ENCODE measurements at regions not wholly inside any gene's neighbourhood (a gene's known extent, or its start where the extent isn't known, plus 50 kb on each side); places are given as distances from the start of the nearest gene placed in this dataset.

DNA sequence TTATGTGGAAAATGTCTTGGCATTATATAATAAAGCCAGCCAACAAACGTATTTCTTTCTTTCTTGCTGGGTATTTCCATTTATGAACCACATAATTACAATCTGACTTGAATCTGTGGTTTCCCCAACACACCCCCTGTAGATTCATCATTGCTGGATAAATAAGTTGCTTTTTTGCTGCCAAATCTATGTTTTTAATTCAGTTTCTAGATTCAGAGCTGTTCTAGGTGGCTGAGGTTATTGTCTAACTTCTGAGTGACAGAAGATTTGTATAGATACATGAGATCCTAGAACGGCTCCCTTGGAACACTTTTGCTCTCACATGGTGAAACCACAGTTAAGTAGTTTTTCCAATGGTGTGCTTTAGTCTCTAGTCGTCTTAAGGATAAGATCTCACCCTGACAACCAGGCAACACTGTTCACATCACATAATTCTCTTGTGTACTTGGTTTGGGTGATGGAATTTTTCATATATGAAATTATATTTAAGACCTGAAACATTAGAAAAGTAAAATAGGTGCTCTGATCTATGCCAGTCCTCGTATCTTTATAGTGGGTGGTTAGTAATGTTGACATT lies 239.1 kb downstream of the KLF12 start:
- DNase-seq (ENCODE audit: low read depth), result no peak

DNA sequence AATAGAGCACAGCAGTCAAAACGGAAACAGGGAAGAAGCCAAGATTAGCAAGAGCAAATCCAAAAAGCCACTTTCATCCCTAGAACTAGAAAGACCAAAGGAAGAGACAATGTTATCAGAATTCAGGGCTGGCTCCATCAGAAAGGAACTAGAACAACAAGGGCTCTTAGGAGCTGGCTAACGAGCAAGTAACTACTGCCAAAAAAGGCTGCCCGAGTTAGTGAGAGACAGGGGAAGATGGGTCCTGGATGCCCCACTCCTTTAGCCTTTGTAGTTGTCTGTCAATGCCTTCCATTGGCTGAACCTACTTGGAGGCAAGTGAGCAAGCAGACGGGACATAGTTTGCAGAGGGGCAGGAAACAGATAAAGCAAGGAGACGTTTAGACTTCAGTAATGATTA lies 240.4 kb downstream of the KLF12 start:
- DNase-seq (ENCODE audit: low read depth), result no peak

DNA sequence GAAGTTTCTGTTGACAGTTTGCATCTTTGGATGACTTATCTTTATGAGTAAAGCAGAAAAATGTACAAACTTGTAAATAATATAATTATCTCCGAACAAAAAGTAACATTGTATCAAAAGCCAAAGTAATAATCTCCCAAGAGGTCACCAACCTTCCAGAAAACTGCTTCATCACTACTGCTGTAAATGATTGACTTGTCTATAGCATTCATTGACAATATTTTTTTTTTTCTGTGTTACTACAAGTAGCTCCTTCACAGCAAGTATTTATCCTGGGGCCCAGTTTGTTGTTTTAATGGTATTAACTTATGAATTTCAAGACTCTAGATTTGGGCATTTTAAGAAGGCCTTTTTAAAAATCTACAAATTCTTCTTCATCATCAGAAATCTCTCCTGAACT lies 242.4 kb downstream of the KLF12 start:
- DNase-seq (ENCODE audit: low read depth), result no peak

DNA sequence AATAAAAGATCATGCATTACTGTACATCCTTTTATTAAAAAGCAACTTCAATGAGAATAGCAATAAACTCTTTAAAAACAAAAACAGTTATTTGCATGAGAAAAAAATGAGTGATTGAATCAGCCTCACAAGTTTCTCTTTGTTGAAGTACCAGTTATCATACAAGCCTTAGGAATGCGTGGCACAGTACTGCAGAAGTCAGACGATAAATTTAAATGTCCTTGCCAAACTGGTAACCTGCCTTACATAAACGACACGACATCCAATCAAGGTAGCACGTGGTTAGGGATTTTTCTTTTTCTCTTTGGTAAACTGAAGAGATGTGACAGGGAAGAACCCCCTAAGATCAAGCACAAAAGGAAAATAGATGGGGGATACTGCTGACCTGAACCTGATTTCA lies 251.0 kb downstream of the KLF12 start:
- no peak for DNase-seq (ENCODE audit: low read depth)

DNA sequence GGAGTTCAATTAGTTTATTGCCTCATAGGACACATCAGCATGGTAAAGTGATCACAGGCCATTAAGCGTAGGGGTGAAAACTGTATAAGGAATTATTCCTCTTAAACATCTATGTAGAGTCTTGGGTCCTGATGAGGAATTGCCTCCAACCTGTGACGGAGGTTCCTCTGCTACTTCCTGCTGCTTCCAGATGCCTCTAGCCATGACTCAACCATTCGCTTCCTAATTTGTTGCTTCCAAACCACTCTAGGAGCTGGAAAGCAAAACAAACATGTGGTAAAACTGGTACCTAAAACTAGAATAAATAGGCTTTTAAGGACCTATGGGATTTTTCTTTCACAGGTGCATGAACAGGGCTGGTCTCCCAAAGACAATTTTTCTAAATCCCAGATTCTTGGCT lies 253.8 kb downstream of the KLF12 start:
- DNase-seq (ENCODE audit: low read depth), result no peak

DNA sequence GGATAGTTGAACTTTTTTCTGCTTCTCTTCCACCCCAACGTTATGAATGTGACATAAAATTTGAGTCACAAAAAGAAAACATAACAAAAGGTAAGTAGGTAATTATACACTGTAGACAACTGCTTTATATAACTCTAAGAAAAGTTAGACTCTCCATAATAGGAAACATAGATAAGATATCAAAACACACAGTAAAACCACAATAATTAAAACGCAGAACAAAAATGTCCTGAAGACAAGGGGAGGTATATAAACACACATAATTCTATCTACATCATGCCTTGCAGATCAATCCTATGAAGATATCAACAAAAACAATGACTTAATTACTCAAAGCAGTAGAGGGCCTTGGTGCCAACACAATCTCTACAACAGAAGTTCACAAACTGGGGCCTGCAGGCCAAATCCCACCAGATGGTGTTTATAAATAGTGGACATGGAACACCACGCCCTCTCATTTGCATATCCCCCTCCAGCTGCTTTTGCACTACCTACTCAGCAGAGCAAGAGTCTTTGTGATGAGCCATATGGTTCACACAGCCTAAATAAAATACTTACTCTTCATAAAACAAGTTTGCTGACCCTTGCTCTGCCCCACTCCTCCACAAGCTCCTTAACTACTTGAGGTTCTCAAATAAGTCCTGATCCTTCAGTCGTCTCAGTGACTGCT lies 254.7 kb downstream of the KLF12 start:
- no peak for DNase-seq (ENCODE audit: low read depth)

DNA sequence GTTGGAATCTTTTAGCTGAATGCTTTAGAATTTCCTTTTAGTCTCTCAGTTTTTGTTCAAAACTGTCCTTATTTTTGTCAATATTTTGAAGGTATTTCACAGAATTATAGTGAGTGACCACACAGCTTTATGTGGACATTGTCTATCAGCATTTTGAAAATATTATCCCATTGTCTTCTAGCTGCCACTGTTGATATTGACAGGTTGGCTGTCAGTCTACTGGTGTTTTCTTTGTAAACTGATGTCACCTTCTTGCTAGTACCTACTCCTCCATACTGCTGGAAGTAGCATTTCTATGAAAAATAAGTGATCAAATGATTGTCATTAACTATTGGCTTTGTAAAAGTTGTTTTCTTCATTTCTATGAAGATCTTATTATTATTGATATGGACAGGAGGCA lies 256.8 kb downstream of the KLF12 start:
- DNase-seq (ENCODE audit: low read depth), result no peak

DNA sequence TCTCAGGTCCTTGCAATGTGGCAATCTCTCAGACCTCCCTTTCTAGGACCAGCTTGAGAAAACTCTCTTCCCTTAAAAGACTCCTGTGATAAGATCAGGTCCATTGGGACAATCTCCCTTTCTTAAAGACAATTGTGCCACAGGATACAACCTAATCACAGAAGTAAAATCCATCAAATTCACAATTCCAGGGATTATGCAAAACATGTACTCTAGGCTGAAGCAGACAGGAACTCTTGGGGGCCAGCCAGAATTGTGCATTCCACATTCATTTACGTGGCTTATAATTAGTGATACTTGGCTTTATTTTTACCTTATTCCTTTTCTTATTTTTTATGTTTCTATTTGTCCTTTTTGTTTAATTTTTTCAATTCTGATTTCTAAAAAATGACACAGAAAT lies 257.9 kb downstream of the KLF12 start:
- no peak for DNase-seq (ENCODE audit: low read depth)

DNA sequence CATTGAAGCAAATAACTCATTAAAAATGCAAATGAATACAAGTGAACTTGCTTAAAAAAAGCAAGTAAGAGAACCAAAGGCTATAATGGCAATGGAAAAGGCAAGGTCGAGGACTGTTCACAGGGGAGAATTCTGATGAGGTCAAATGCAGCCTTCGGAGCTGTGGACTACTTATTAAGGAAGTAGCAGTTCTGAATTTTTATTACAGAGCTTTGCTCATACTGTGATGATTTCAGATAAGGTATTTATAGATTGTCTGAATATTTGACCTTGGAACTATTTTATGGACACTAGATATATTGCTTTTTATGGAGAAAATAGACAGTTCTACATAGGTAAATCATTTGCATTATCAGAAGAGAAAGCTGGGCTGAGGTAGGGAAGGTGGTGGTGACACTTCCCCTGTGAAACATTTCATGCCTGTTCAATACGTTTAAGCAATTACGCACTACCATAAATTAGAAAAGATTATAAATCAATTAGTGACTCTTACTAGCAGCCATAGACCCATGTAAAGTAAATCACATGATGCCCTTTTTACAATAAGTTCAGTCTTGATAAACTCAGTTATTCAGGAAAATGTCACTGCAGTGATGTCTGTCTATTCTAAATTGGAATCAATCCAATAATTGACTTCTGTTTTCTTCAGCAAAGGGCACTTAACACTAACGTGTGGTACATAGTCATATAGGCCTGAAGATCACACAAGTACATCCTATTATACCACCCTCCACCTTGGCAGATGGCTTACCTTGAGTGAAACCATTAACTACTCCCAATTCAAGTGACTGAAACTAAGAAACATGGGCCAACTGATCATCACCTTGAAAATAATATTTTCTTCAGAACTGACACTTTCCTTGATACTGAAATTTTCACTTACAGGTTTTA lies 260.0 kb downstream of the KLF12 start:
- no peak for DNase-seq (ENCODE audit: low read depth)

DNA sequence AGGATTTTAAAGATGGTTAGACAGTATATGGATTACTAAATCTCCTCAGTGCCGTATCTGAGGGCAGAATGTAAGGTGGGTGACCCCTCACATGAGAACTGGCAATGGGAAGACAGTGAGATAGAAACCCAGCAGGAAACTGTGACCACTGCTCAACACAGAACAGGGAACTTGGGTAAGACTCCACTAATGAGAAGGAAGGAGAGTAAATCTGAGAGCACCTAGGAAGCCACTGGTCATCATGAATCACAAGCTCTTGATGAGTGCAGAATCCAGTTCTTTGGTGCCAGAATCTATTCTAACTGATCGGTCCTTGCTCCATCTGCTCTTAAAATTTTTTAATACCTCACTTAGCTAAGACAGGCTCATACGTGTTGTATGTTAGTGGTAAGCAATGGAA lies 261.8 kb downstream of the KLF12 start:
- DNase-seq (ENCODE audit: low read depth), result no peak

DNA sequence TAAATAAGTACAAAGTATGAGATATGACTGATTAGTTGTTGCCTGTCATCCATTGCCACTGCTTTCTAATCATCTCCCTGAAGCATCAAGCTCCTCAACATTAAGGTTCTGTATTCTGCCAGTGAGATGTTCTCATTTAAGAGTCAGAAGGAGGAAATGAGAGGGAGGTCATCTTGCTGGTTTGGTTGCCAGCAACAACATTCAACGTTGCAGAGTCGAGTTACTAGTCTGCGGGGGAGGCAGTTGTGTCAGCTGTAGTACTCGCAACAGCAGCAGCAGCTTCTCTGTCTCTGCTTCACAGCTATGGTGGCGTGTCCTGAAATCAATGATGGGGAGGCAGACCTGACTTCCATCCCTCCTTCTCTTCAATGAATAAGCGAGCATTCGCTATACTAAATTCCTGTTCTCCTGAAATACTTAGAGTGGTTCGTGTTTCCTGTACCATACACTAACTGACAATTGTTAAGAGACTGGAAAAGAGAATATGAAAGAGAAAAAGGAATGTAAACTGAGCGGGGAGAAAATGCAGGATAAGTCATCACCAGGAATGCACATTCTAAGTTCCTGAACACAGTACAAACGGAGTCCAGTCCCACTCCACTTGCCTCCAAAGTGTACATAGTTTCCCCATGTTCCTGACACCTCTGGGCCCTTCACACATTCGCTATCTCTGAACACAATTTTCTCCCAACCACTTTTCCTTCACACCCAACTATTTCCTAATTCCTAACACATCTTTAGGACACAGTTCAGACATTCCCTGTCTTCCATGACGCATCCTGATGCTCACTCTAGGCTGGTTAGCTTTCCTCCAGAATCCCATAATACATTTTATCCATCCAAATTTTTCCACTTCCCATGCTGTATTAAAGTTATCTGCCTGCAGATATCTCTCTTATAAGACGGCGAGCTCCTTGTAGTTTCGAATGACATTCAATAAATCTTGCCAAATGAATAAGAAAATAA lies 263.0 kb downstream of the KLF12 start:
- DNase-seq (ENCODE audit: low read depth), result no peak

DNA sequence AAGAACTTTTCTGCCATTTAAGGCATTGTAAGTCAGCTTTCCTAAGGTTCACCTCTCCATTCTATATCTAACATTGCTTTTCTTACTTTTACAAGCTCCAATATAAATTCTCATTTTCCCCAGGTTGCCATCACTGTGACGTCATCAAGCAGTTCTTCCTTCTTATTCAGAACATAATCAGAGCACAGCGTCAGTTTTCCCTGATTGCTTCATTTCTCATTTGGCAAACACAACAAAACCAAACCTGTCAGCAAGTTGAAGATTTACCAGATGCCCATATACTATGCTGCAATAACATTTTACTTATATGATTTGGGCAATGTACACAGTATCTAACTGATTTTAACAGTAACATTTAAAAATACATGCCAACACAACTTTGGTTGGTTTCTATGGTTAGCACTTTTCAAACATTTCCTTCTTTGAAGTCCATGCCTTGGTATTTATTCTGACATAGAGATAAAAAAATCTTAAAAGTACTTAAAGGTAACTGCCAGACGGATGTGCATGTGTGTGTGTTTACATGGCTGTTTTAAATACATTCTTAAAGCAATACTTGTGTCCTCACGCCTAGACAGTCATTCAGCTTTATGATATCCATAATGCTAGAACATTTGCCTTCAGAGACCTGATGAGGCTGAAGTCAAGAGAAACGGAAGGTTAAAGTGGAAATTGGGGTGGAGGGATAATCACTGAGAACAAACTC lies 264.0 kb downstream of the KLF12 start:
- DNase-seq (ENCODE audit: low read depth), result no peak

DNA sequence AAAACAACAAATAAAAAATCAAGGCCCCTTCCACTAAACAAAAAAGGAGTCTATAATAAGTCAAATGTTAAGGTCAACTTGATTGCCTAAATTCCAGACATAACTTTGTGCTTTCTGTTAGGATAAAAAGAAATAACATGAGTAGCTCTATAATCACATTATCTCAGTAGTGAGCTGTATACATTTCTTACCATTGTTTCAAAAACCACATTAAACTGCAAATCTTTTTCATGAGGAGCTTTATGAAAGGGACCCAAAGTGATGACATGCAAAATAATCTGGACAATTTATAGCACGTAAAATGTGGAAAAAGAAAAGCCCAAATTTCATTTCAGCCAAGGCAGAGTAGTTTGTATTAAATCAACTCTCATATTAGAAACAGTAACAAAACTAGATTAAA lies 269.2 kb downstream of the KLF12 start:
- DNase-seq (ENCODE audit: low read depth), result no peak

DNA sequence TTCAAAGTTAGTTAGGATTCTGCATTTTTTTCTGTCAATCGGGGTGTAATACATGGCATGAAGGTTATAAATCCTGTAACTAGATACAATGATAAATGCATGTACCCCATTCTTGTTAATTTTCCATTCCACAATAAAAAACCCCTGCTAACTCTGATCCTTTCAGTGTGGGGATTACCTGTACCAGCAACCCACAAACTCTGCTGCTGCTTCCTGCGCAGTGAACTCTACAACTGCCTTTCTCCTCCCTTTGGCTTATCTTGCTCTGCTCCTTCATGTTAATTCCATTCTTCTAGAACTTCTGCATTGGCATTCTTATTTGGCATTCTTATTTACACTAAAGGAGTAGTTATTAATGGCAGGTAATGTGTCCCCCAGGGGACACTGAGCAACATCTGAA lies 273.1 kb downstream of the KLF12 start:
- no peak for DNase-seq (ENCODE audit: low read depth)

DNA sequence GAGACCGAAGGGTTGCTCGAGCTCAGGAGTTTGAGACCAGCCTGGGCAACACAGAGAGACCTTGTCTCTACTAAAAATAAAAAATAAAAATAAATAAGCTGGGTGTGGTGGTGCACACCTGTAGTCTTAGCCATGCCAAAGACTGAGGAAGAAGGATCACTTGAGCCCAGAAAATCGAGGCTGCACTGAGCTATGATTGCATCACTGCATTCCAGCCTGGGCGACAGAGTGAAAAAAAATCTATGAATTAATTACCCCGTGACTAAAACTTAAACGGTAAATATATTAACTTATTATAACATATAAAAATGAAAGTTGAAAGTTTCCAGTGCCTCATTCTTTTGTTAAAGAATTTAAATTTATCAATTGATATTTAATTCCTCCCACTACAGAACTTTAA lies 273.7 kb downstream of the KLF12 start:
- no peak for DNase-seq (ENCODE audit: low read depth)

DNA sequence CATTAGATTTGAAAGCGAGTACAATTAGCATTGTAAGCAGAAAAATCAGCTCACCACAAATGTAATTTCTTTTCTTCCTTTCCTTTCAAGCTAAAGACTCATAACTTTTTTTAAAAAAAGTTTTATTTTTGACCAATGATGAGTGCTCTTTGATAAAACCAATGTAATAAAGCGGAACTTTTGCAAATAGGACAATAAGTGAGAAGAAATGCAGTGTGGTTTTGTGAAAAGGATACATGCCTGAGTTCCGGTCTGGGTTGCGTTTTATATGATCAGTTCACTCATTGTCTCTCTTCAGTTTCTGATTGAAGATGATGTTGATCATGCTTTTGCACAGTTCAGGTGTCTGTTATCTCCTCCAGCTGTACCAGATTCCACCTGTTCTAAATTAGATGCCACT lies 274.4 kb downstream of the KLF12 start:
- DNase-seq (ENCODE audit: low read depth), result no peak

DNA sequence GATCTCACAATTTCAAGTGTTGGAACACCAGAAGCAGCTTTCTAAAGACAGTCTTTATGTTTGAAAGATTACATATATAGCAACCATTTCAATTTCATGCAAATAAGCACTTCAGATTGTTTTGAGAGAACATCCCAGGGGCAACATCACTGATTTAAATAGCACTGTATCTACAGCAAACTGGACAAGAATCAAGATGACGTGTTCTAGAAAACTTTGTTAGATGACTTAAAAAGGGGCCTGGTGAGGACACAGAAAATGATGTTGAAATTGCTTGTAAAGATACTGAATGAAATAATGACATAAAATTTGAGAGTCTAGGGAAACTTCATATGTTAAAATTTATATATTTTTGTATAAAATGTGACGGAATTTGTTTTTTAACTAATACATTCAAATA lies 277.1 kb downstream of the KLF12 start:
- DNase-seq (ENCODE audit: low read depth), result no peak

DNA sequence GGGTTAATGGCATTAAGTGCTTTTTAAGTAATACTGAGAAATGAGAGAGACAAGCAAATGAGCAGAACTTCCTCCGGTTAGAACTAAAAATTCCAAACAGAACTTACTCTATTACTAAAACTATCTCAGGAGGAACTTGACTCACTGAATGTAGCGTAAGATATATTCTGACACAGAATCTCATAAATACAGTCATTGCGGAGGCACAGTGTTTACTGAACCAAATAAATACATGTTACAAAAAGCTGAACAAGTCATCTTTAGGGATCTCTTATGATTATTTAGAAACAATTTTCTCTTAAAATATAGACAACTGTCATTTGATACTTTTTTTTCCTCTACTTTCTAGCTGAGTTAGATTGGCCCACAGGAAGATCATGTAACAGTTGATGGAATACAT lies 283.1 kb downstream of the KLF12 start:
- DNase-seq (ENCODE audit: low read depth), result no peak

DNA sequence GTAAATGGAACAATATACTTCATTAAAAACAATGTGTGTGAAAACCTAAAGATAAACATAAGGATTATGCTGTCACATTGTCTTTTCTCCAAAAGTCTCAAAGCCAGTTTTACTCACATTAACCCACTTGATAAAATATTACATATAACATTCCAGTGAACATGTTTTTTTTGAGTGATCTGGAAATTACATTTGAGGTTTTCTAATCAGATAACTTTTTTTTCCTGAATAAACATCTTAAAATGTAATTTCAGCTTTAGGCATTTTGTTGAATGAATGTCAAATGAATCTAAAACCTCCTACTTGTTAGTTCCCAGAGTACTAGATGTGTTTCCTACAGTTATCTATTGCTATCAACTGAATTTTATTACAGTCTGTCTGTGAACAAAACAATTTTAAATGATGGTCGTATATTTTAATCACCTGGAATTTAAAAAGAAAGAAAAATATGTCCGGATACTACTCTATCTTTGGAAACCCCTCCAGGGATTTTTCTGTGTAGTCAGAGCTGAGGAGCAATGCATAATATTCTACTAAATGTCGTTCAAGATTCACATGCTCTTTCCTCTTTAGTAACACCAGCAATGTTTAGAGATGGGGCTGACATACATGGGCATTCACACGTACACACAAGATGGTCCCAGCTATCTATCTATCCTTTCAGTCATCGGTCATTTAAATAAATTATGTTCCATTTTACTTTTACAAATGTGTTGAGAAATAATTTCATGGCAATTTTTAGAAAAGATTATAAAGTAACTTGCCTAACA lies 283.9 kb downstream of the KLF12 start:
- no peak for DNase-seq (ENCODE audit: low read depth)

DNA sequence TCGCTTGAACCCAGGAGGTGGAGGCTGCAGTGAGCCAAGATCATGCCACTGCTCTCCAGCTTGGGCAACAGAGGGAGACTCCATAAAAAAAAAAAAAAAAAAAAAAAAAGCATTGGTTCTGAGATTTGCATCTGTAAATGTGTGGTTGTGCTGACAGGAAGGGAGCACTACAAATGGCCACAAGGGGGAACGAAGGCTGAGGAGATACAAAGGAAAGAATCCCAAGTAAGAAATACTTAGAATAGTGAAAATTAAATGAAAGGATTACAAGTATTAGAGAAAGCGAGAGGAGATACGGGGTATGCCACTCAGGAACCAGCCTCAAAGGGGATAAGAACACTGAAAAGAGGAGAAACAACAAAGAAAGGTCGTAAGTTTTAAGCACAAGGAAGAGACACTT lies 284.9 kb downstream of the KLF12 start:
- no peak for DNase-seq (ENCODE audit: low read depth)

DNA sequence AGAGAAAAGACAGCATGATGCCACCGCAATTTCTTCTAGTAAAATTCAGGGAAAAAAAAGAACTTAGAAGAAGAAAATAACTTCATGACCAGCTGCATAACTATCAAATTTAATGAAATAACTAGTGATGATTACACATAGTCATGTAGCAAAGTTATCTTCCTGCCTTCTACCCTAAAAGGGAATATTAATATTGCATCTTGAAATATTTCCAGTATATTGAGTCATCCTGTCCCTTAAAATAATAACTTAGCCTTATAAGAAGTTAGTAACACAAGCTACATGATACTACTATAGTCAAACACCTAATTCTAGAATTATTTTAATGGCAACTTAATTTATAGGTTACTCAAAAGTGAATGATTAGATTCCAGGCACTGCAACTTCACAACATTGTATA lies 289.2 kb downstream of the KLF12 start:
- DNase-seq (ENCODE audit: low read depth), result no peak
